IMR-90 (cell line): ENCODE measurements at regions not wholly inside any gene's neighbourhood (a gene's known extent, or its start where the extent isn't known, plus 50 kb on each side); places are given as distances from the start of the nearest gene placed in this dataset.

Experiments
- ATAC-seq: fragments of 200-7000 bp; cut with Tn5 transposase; 2 replicates; pipeline ENCODE4 v1.9.1; 2020; ENCODE audit warnings: low read depth, mild to moderate bottlenecking, moderate library complexity
- BruUV-seq: library from RNA; stranded (reverse); fragments of 400-500 nt; replicated peaks from 2 replicates; lab custom pipeline; 2021; lab: Mats Ljungman, UMichigan
- CTCF ChIA-PET: fragments of 300-600 bp; formaldehyde crosslinking; extraction: SDS; loops from one replicate; lab custom pipeline; 2021; ENCODE audit warnings: antibody characterized with exemption; lab: Yijun Ruan, JAX
- POLR2A ChIA-PET: fragments of 300-600 bp; sonication (Branson Sonifier 250); formaldehyde crosslinking; loops from one replicate; lab custom pipeline; 2022; ENCODE audit warnings: antibody characterized with exemption; ENCODE audit not compliant: unreplicated experiment; lab: Charles Lee
- DNase-seq: peaks from one replicate; pipeline ENCODE4 v3.0.0; 2013
- H2AFZ ChIP-seq: replicated peaks from 2 replicates; pipeline ENCODE3; 2013; ENCODE audit warnings: low read length, mild to moderate bottlenecking; ENCODE audit not compliant: poor library complexity
- H2AK5ac ChIP-seq: 2 replicates; pipeline ENCODE4 v1.6.1; 2013; ENCODE audit warnings: low read depth, low read length, inconsistent platforms
- H2AK9ac ChIP-seq: replicated peaks from 2 replicates; pipeline ENCODE3; 2013; ENCODE audit warnings: mild to moderate bottlenecking, low read depth, low read length, moderate library complexity; ENCODE audit not compliant: poor library complexity
- H2BK120ac ChIP-seq: 2 replicates; pipeline ENCODE4 v1.6.1; 2013; ENCODE audit warnings: low read depth, low read length, inconsistent platforms
- H2BK15ac ChIP-seq: 3 replicates; pipeline ENCODE4 v1.6.1; 2013; ENCODE audit warnings: low read depth, low read length, inconsistent platforms
- H2BK20ac ChIP-seq: 2 replicates; pipeline ENCODE4 v1.6.1; 2013; ENCODE audit warnings: low read depth, mild to moderate bottlenecking, inconsistent platforms, low read length, moderate library complexity
- H2BK5ac ChIP-seq: 2 replicates; pipeline ENCODE4 v1.6.1; 2013; ENCODE audit warnings: mild to moderate bottlenecking, low read depth, low read length, inconsistent platforms; ENCODE audit not compliant: poor library complexity, severe bottlenecking
- H3K14ac ChIP-seq: replicated peaks from 2 replicates; pipeline ENCODE4 v1.6.1; 2013; ENCODE audit warnings: low read depth, low read length, inconsistent platforms
- H3K18ac ChIP-seq: 2 replicates; pipeline ENCODE4 v1.6.1; 2013; ENCODE audit warnings: low read depth, low read length, control low read depth
- H3K23ac ChIP-seq: 2 replicates; pipeline ENCODE4 v1.6.1; 2013; ENCODE audit warnings: low read depth, low read length, inconsistent platforms
- H3K27ac ChIP-seq: 2 replicates; pipeline ENCODE4 v1.5.1; 2013; ENCODE audit warnings: mild to moderate bottlenecking, control low read depth, low read length; ENCODE audit not compliant: insufficient read depth
- H3K27me3 ChIP-seq: 2 replicates; pipeline ENCODE4 v1.6.1; 2013; ENCODE audit warnings: low read length; ENCODE audit not compliant: control insufficient read depth, insufficient read depth
- H3K36me3 ChIP-seq: 2 replicates; pipeline ENCODE4 v1.6.1; 2013; ENCODE audit warnings: low read length, mixed read lengths; ENCODE audit not compliant: control insufficient read depth, insufficient read depth
- H3K4ac ChIP-seq: 2 replicates; pipeline ENCODE4 v1.6.1; 2013; ENCODE audit warnings: low read depth, low read length, inconsistent platforms
- H3K4me1 ChIP-seq: 2 replicates; pipeline ENCODE4 v1.6.1; 2013; ENCODE audit warnings: low read length, mixed read lengths; ENCODE audit not compliant: control insufficient read depth, insufficient read depth
- H3K4me2 ChIP-seq: 2 replicates; pipeline ENCODE4 v1.6.1; 2013; ENCODE audit warnings: low read depth, mild to moderate bottlenecking, control low read depth, low read length, moderate library complexity
- H3K4me3 ChIP-seq: 2 replicates; pipeline ENCODE4 v1.5.1; 2013; ENCODE audit warnings: low read depth, mild to moderate bottlenecking, control low read depth, low read length, moderate library complexity; ENCODE audit not compliant: insufficient read depth
- H3K56ac ChIP-seq: 2 replicates; pipeline ENCODE4 v1.6.1; 2013; ENCODE audit warnings: low read length, inconsistent platforms; ENCODE audit not compliant: insufficient read depth; ENCODE audit errors: extremely low read depth
- H3K79me1 ChIP-seq, 2 experiments: 2 replicates each; pipeline ENCODE4 v1.6.1; 2013; ENCODE audit warnings: low read length in 2 of 2, inconsistent platforms in 1 of 2, low read depth in 1 of 2
- H3K9ac ChIP-seq: 2 replicates; pipeline ENCODE4 v1.6.1; 2013; ENCODE audit warnings: low read depth, low read length, control low read depth
- H3K9me1 ChIP-seq: 2 replicates; pipeline ENCODE4 v1.6.1; 2013; ENCODE audit warnings: low read length, inconsistent platforms; ENCODE audit not compliant: insufficient read depth
- H3K9me3 ChIP-seq: 2 replicates; pipeline ENCODE4 v1.6.1; 2013; ENCODE audit warnings: low read length; ENCODE audit not compliant: control insufficient read depth, insufficient read depth
- H4K20me1 ChIP-seq: 2 replicates; pipeline ENCODE4 v1.6.1; 2013; ENCODE audit warnings: low read length, inconsistent platforms; ENCODE audit not compliant: insufficient read depth
- H4K5ac ChIP-seq: 2 replicates; pipeline ENCODE4 v1.6.1; 2013; ENCODE audit warnings: mild to moderate bottlenecking, low read depth, low read length, control low read depth
- H4K8ac ChIP-seq, 2 experiments: 2 replicates each; pipeline ENCODE4 v1.6.1; 2013; ENCODE audit warnings: low read depth in 2 of 2, low read length in 2 of 2, control low read depth in 1 of 2, inconsistent platforms in 1 of 2
- H4K91ac ChIP-seq: 2 replicates; pipeline ENCODE4 v1.6.1; 2013; ENCODE audit warnings: low read depth, low read length, inconsistent platforms; ENCODE audit not compliant: insufficient read depth
- BHLHE40 ChIP-seq: fragments of 150-350 bp; IDR thresholded peaks from 2 replicates; pipeline ENCODE4 v1.6.1; 2016; ENCODE audit warnings: mild to moderate bottlenecking, low read depth, low read length
- CEBPB ChIP-seq: IDR thresholded peaks from 2 replicates; pipeline ENCODE4 v1.6.1; 2012; ENCODE audit warnings: low read depth, low read length, improper control_type of control experiment
- CHD1 ChIP-seq: IDR thresholded peaks from 2 replicates; pipeline ENCODE4 v1.6.1; 2012; ENCODE audit warnings: low read depth, low read length, improper control_type of control experiment
- FOS ChIP-seq: fragments of 150-350 bp; IDR thresholded peaks from 2 replicates; pipeline ENCODE4 v1.6.1; 2016; ENCODE audit warnings: low read depth, low read length
- MAFK ChIP-seq: IDR thresholded peaks from 2 replicates; pipeline ENCODE4 v1.6.1; 2012; ENCODE audit warnings: low read depth, low read length, improper control_type of control experiment
- MAZ ChIP-seq: IDR thresholded peaks from 2 replicates; pipeline ENCODE4 v1.6.1; 2012; ENCODE audit warnings: low read depth, mild to moderate bottlenecking, low read length, improper control_type of control experiment, moderate library complexity, borderline replicate concordance
- MXI1 ChIP-seq: IDR thresholded peaks from 2 replicates; pipeline ENCODE4 v1.6.1; 2012; ENCODE audit warnings: low read depth, mild to moderate bottlenecking, low read length, moderate library complexity, borderline replicate concordance
- NFE2L2 ChIP-seq: fragments of 150-350 bp; IDR thresholded peaks from 2 replicates; pipeline ENCODE4 v1.6.1; 2016; ENCODE audit warnings: low read depth, mild to moderate bottlenecking, low read length
- POLR2A ChIP-seq: IDR thresholded peaks from 2 replicates; pipeline ENCODE4 v1.6.1; 2012; ENCODE audit warnings: mild to moderate bottlenecking, low read depth, low read length
- RAD21 ChIP-seq: IDR thresholded peaks from 2 replicates; pipeline ENCODE4 v1.6.1; 2012; ENCODE audit warnings: low read length, improper control_type of control experiment
- RCOR1 ChIP-seq: IDR thresholded peaks from 2 replicates; pipeline ENCODE4 v1.6.1; 2012; ENCODE audit warnings: mild to moderate bottlenecking, low read length, improper control_type of control experiment; ENCODE audit not compliant: insufficient replicate concordance
- RFX5 ChIP-seq: IDR thresholded peaks from 2 replicates; pipeline ENCODE4 v1.8.0; 2012; ENCODE audit warnings: low read depth, mild to moderate bottlenecking, low read length, moderate library complexity
- SMC3 ChIP-seq: fragments of 150-350 bp; IDR thresholded peaks from 2 replicates; pipeline ENCODE4 v1.6.1; 2016; ENCODE audit warnings: low read depth, mild to moderate bottlenecking, antibody characterized with exemption, low read length, moderate library complexity
- WGBS, 2 experiments: methylation state at CpG; one replicate each; pipeline versions ENCODE4 v1.1.5 to v1.1.7; 2013; ENCODE audit warnings: missing lambda C conversion rate in 2 of 2; ENCODE audit not compliant: insufficient read length in 1 of 2; ENCODE audit errors: extremely low coverage in 2 of 2; 5-methylcytosine and 5-hydroxymethylcytosine counted together
- dilution Hi-C: fragments of 300-500 bp; cut with HindIII; formaldehyde crosslinking; loops from one replicate; pipeline ENCODE4 v1.14.3; 2018; ENCODE audit warnings: low sequenced_read_pairs; ENCODE audit not compliant: unreplicated experiment
- in situ Hi-C: fragments of 300-500 bp; cut with MboI; formaldehyde crosslinking; loops from 3 replicates; pipeline ENCODE4 v1.14.3; 2019; ENCODE audit warnings: low sequenced_read_pairs, inconsistent platforms, mixed read lengths
- intact Hi-C: fragments of 100-400 bp; cut with micrococcal nuclease; formaldehyde crosslinking; loops from 2 replicates; pipeline ENCODE4 v1.10.0; 2022
- TF ChIP-seq, protein P1 (sequence below): conservative IDR thresholded peaks from 2 replicates; pipeline ENCODE4 v1.5.1; 2012; ENCODE audit warnings: mild to moderate bottlenecking, low read depth, low read length, improper control_type of control experiment
- TF ChIP-seq, protein P2 (sequence below): fragments of 150-350 bp; IDR thresholded peaks from 2 replicates; pipeline ENCODE4 v1.6.1; 2017; ENCODE audit warnings: mild to moderate bottlenecking, antibody characterized with exemption, low read length, low read depth
- TF ChIP-seq, protein P3 (sequence below): fragments of 150-350 bp; IDR thresholded peaks from 2 replicates; pipeline ENCODE4 v1.6.1; 2016; ENCODE audit warnings: low read depth, mild to moderate bottlenecking, low read length, moderate library complexity, borderline replicate concordance

DNA sequence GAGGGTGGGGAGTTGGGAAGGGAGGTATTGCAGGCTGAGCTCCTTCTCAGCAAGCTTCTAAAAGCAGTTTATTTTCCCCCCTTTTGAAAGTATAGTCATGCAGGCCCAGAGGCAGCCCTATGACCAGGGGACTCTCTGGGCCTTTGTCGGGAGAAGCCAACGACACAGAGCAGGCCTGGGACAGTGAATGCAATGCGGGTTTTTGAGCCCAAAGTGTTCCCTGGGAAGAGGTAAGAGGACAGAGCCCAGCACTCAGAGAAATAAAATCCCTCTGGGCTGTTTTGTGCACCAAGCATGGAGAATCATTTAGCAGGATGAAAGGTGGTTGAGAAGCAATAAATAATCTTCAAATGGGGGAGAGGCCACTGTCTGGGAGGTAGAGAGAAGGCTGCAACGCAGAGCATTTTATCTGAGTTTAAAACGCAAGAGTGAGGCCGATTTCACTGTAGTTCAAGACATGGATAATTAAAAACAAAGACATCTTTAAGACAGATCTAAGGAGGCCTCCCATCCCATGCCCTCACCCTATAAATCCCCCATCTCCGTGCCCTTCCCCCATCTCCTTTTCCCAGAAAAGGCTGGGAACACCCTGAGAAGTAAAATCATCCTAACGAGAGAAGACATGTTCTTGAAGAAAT, 237.5 kb downstream of the CDC5L start:
- CTCF ChIA-PET = no interaction called here
- in situ Hi-C loops (no loop called here), dilution Hi-C loops (no loop called here), intact Hi-C loops (no loop called here)
- no peak overlapping the region for H3K18ac ChIP-seq
- H2AFZ ChIP-seq = no peak overlapping the region
- peaks cover 2% of the 10 kb centered on the region; the same call in 1 of the 2 replicates for H3K9me1 ChIP-seq
- H2BK20ac ChIP-seq = no peak overlapping the region
- no peak overlapping the region for H4K91ac ChIP-seq
- H3K4ac ChIP-seq = no peak overlapping the region
- H3K27me3 ChIP-seq = peaks cover 30% of the 10 kb centered on the region
- H3K14ac ChIP-seq = no peak overlapping the region
- no peak overlapping the region for H3K9ac ChIP-seq
- no peaks in the 10 kb centered on the region for H3K79me1 ChIP-seq
- no peak overlapping the region for H3K56ac ChIP-seq
- no peak overlapping the region for H3K4me2 ChIP-seq
- H2BK120ac ChIP-seq = no peak overlapping the region
- H3K4me1 ChIP-seq = no peaks in the 10 kb centered on the region
- no peaks in the 10 kb centered on the region for H3K36me3 ChIP-seq
- no peak overlapping the region for H2BK15ac ChIP-seq
- no peak overlapping the region for H2AK9ac ChIP-seq
- H4K5ac ChIP-seq = no peak overlapping the region
- no TSS peak for BruUV-seq
- DNase-seq = no peak
- POLR2A ChIA-PET = no interaction called here
- H3K9me3 ChIP-seq = no peaks in the 10 kb centered on the region
- H3K27ac ChIP-seq = no peak overlapping the region
- no peaks in the 10 kb centered on the region for H4K20me1 ChIP-seq
- 57% methylated on average over 3 of the region's 8 CpGs; no CpG with 5 or more reads in 1 of the 2 experiments for WGBS, 2 experiments
- no peak overlapping the region for H2AK5ac ChIP-seq
- ATAC-seq = no peak
- no peak overlapping the region for H3K23ac ChIP-seq
- no peak for TF ChIP-seq RCOR1
- TF ChIP-seq NFE2L2 = no peak
- TF ChIP-seq FOS = no peak
- no peak for TF ChIP-seq POLR2A
- no peak for TF ChIP-seq SMC3
- TF ChIP-seq CHD1 = no peak
- TF ChIP-seq RFX5 = no peak
- TF ChIP-seq, protein P1, sequence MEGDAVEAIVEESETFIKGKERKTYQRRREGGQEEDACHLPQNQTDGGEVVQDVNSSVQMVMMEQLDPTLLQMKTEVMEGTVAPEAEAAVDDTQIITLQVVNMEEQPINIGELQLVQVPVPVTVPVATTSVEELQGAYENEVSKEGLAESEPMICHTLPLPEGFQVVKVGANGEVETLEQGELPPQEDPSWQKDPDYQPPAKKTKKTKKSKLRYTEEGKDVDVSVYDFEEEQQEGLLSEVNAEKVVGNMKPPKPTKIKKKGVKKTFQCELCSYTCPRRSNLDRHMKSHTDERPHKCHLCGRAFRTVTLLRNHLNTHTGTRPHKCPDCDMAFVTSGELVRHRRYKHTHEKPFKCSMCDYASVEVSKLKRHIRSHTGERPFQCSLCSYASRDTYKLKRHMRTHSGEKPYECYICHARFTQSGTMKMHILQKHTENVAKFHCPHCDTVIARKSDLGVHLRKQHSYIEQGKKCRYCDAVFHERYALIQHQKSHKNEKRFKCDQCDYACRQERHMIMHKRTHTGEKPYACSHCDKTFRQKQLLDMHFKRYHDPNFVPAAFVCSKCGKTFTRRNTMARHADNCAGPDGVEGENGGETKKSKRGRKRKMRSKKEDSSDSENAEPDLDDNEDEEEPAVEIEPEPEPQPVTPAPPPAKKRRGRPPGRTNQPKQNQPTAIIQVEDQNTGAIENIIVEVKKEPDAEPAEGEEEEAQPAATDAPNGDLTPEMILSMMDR = no peak
- TF ChIP-seq, protein P2, sequence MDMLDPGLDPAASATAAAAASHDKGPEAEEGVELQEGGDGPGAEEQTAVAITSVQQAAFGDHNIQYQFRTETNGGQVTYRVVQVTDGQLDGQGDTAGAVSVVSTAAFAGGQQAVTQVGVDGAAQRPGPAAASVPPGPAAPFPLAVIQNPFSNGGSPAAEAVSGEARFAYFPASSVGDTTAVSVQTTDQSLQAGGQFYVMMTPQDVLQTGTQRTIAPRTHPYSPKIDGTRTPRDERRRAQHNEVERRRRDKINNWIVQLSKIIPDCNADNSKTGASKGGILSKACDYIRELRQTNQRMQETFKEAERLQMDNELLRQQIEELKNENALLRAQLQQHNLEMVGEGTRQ = no peak
- TF ChIP-seq, protein P3, sequence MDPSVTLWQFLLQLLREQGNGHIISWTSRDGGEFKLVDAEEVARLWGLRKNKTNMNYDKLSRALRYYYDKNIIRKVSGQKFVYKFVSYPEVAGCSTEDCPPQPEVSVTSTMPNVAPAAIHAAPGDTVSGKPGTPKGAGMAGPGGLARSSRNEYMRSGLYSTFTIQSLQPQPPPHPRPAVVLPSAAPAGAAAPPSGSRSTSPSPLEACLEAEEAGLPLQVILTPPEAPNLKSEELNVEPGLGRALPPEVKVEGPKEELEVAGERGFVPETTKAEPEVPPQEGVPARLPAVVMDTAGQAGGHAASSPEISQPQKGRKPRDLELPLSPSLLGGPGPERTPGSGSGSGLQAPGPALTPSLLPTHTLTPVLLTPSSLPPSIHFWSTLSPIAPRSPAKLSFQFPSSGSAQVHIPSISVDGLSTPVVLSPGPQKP = no peak
- no peak for TF ChIP-seq BHLHE40
- no peak for TF ChIP-seq MXI1
- no peak for TF ChIP-seq MAFK
- TF ChIP-seq MAZ = no peak
- TF ChIP-seq RAD21 = no peak
- no peak for TF ChIP-seq CEBPB
- no peak overlapping the region for H2BK5ac ChIP-seq
- no peak overlapping the region for H4K8ac ChIP-seq
- H3K4me3 ChIP-seq = no peak overlapping the region
